Body of pancreas (tissue), 4 donors: ENCODE measurements at regions not wholly inside any gene's neighbourhood (a gene's known extent, or its start where the extent isn't known, plus 50 kb on each side); places are given as distances from the start of the nearest gene placed in this dataset.

Experiments used
- POLR2A ChIP-seq, 3 donors: fragments of 450-650 bp; IDR thresholded peaks; one replicate each; pipeline ENCODE4 v1.6.1; 2016; ENCODE audit warnings: antibody characterized with exemption in 3 of 3, mild to moderate bottlenecking in 2 of 3
- TF ChIP-seq, protein P1 (sequence below), 7 experiments: fragments of 450-650 bp in 4 of 7; fragments of 200-600 bp in 3 of 7; sonication (generic) in 3 of 7; IDR thresholded peaks; one replicate each; pipeline ENCODE4 v1.5.1; 2016 to 2019; ENCODE audit warnings: antibody characterized with exemption in 7 of 7

DNA sequence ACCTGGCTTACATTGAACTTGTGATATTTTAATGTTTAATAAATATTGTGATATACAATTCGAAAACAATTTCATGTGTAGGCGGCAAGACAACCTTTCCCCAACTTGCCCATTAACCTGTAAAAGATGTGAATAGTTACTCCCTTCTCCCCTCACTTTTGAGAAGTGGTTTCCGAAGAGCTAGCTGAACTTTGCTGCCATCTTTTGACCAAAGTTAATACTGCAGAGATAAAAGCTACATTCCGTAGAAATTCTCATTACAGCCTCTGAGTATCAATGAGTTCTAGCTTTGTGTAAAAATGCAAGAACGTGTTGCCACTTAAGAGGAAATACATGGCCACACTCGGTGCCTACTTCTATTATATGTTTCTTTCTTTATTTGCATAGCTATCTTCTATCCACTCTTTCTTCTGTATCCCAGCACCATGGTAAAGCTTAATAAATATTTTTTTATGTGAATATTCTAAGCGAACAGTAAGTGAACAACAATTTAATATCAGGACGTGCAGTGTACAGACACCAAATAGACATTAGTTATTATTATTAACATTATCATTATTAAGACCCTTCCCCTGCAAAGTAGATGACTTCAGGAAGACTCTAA lies 105.1 kb upstream of the TMEM260 start:
- TF ChIP-seq, protein P1, sequence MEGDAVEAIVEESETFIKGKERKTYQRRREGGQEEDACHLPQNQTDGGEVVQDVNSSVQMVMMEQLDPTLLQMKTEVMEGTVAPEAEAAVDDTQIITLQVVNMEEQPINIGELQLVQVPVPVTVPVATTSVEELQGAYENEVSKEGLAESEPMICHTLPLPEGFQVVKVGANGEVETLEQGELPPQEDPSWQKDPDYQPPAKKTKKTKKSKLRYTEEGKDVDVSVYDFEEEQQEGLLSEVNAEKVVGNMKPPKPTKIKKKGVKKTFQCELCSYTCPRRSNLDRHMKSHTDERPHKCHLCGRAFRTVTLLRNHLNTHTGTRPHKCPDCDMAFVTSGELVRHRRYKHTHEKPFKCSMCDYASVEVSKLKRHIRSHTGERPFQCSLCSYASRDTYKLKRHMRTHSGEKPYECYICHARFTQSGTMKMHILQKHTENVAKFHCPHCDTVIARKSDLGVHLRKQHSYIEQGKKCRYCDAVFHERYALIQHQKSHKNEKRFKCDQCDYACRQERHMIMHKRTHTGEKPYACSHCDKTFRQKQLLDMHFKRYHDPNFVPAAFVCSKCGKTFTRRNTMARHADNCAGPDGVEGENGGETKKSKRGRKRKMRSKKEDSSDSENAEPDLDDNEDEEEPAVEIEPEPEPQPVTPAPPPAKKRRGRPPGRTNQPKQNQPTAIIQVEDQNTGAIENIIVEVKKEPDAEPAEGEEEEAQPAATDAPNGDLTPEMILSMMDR (IDR thresholded peaks at IDR 0.05), result peak; percentile 73 to 88 (median 86)
- no peak for TF ChIP-seq POLR2A (IDR thresholded peaks at IDR 0.05)
